GM12892 (cell line): ENCODE measurements at regions not wholly inside any gene's neighbourhood (a gene's known extent, or its start where the extent isn't known, plus 50 kb on each side); places are given as distances from the start of the nearest gene placed in this dataset.

ENCODE experiments used
- POLR2A ChIP-seq: IDR thresholded peaks from 2 replicates; pipeline ENCODE4 v1.6.1; 2011; ENCODE audit warnings: low read depth, low read length, control low read depth
- POLR2AphosphoS5 ChIP-seq: IDR thresholded peaks from 2 replicates; pipeline ENCODE4 v1.6.1; 2011; ENCODE audit warnings: low read depth, low read length, control low read depth
- TAF1 ChIP-seq: IDR thresholded peaks from 2 replicates; pipeline ENCODE4 v1.6.1; 2011; ENCODE audit warnings: low read depth, mild to moderate bottlenecking, control low read depth, low read length, borderline replicate concordance

DNA sequence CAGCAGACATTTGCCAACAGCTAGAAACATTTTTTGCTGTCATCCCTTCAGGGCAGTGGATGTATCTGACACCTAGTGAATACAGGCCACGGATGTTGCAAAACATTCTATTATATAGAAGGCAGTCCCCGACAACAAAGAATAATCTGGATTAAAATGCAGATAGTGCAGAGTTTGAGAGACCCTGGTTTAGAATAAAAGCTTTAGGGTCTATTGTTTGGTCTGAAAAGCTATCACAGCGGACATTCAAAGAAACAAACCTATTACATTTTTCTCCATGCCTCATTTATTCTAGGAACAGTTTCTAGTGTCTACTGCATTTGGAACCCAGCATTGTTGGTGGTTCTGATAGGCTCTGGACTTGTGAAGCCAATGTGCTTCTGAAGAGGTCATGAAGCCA is 316.3 kb downstream of the TGFB2 start:
- TF ChIP-seq POLR2A (no peak), TAF1 (no peak), POLR2AphosphoS5 (no peak)
